GM19455 (cell line): ENCODE measurements at regions not wholly inside any gene's neighbourhood (a gene's known extent, or its start where the extent isn't known, plus 50 kb on each side); places are given as distances from the start of the nearest gene placed in this dataset.

Experiments used
- ATAC-seq: cut with Tn5 transposase; IDR thresholded peaks from one replicate; pipeline ENCODE4 v1.9.1; 2021; ENCODE audit not compliant: unreplicated experiment

GRCh38 chr6:164502833-164503232 is 806.6 kb downstream of the C6orf118 start:
- no peak for ATAC-seq

GRCh38 chr6:164495882-164496495 is 813.4 kb downstream of the C6orf118 start:
- ATAC-seq, result no peak

- ATAC-seq, result no peak
Observed at GRCh38 chr6:164478426-164478825, 831.0 kb downstream of the C6orf118 start.

- ATAC-seq, result no peak
Observed at GRCh38 chr6:164477790-164478189, 831.6 kb downstream of the C6orf118 start.

- ATAC-seq, result no peak
Observed at GRCh38 chr6:164477101-164477500, 832.3 kb downstream of the C6orf118 start.

- ATAC-seq, result no peak
Observed at GRCh38 chr6:164469276-164469949, 840.0 kb downstream of the C6orf118 start.

GRCh38 chr6:164455835-164456234 is 853.6 kb downstream of the C6orf118 start:
- no peak for ATAC-seq

GRCh38 chr6:164453835-164454234 is 855.6 kb downstream of the C6orf118 start:
- no peak for ATAC-seq

GRCh38 chr6:164442572-164442971 is 866.8 kb downstream of the C6orf118 start:
- no peak for ATAC-seq

- no peak for ATAC-seq
Observed at GRCh38 chr6:164439331-164439730, 870.1 kb downstream of the C6orf118 start.

- ATAC-seq, result no peak
Observed at GRCh38 chr6:164436976-164437375, 872.4 kb downstream of the C6orf118 start.

GRCh38 chr6:164427728-164428402 is 881.5 kb downstream of the C6orf118 start:
- ATAC-seq, result no peak

GRCh38 chr6:164424489-164424888 is 884.9 kb downstream of the C6orf118 start:
- no peak for ATAC-seq

GRCh38 chr6:164419099-164419498 is 890.3 kb downstream of the C6orf118 start:
- no peak for ATAC-seq

- ATAC-seq, result no peak
Observed at GRCh38 chr6:164418262-164418588, 891.2 kb downstream of the C6orf118 start.

- ATAC-seq, result no peak
Observed at GRCh38 chr6:164417537-164418261, 891.7 kb downstream of the C6orf118 start.

GRCh38 chr6:164415832-164416563 is 893.4 kb downstream of the C6orf118 start:
- no peak for ATAC-seq

GRCh38 chr6:164414695-164415094 is 894.7 kb downstream of the C6orf118 start:
- ATAC-seq, result no peak

- no peak for ATAC-seq
Observed at GRCh38 chr6:164412566-164412965, 896.8 kb downstream of the C6orf118 start.

- ATAC-seq, result no peak
Observed at GRCh38 chr6:164410017-164410416, 899.4 kb downstream of the C6orf118 start.
